MM.1S (cell line): ENCODE measurements at regions not wholly inside any gene's neighbourhood (a gene's known extent, or its start where the extent isn't known, plus 50 kb on each side); places are given as distances from the start of the nearest gene placed in this dataset.

Experiments used
- DNase-seq: peaks from one replicate; pipeline ENCODE4 v3.0.0-alpha.2; 2015
- H2AFZ ChIP-seq: fragments of 300-600 bp; sonication (generic); 2 replicates; pipeline ENCODE4 v1.6.0; 2016; ENCODE audit warnings: antibody characterized with exemption, low read length
- H3F3A ChIP-seq: fragments of 300-600 bp; sonication (generic); 2 replicates; pipeline ENCODE4 v1.6.1; 2016; ENCODE audit warnings: mild to moderate bottlenecking, antibody characterized with exemption, low read length, moderate library complexity, mixed read lengths; ENCODE audit not compliant: insufficient read depth
- H3K27ac ChIP-seq: fragments of 300-600 bp; sonication (generic); 2 replicates; pipeline ENCODE4 v1.5.1; 2016; ENCODE audit warnings: mild to moderate bottlenecking, low read length
- H3K27me3 ChIP-seq: fragments of 300-600 bp; sonication (generic); replicated peaks from 2 replicates; pipeline ENCODE4 v1.6.0; 2016; ENCODE audit warnings: low read length; ENCODE audit not compliant: insufficient read depth
- H3K36me3 ChIP-seq: fragments of 300-600 bp; sonication (generic); replicated peaks from 2 replicates; pipeline ENCODE4 v1.6.1; 2016; ENCODE audit warnings: mild to moderate bottlenecking, low read length, mixed read lengths; ENCODE audit not compliant: insufficient read depth
- H3K4me1 ChIP-seq: fragments of 300-600 bp; sonication (generic); 2 replicates; pipeline ENCODE4 v1.6.1; 2016; ENCODE audit warnings: low read length, mixed read lengths
- H3K4me2 ChIP-seq: fragments of 300-600 bp; sonication (generic); 2 replicates; pipeline ENCODE4 v1.6.0; 2016; ENCODE audit warnings: low read depth, low read length
- H3K4me3 ChIP-seq: fragments of 300-600 bp; sonication (generic); 2 replicates; pipeline ENCODE4 v1.5.1; 2016; ENCODE audit warnings: low read length, mixed read lengths
- H3K79me2 ChIP-seq: fragments of 300-600 bp; sonication (generic); 2 replicates; pipeline ENCODE4 v1.6.1; 2016; ENCODE audit warnings: mixed run types, low read length, mixed read lengths
- H3K9ac ChIP-seq: fragments of 300-600 bp; sonication (generic); 2 replicates; pipeline ENCODE4 v1.6.1; 2016; ENCODE audit warnings: low read length, mixed read lengths
- H3K9me2 ChIP-seq: fragments of 300-600 bp; sonication (generic); replicated peaks from 2 replicates; pipeline ENCODE4 v1.6.1; 2016; ENCODE audit warnings: mild to moderate bottlenecking, low read length, mixed read lengths; ENCODE audit not compliant: insufficient read depth
- H3K9me3 ChIP-seq: fragments of 300-600 bp; sonication (generic); replicated peaks from 2 replicates; pipeline ENCODE4 v1.6.1; 2016; ENCODE audit warnings: mild to moderate bottlenecking, low read length, mixed read lengths; ENCODE audit not compliant: insufficient read depth
- H4K20me1 ChIP-seq: fragments of 300-600 bp; sonication (generic); 2 replicates; pipeline ENCODE4 v1.6.1; 2016; ENCODE audit warnings: mild to moderate bottlenecking, low read length, moderate library complexity, mixed read lengths; ENCODE audit not compliant: insufficient read depth
- CTCF ChIP-seq: fragments of 300-600 bp; sonication (generic); IDR thresholded peaks from 2 replicates; pipeline ENCODE4 v1.5.1; 2016; ENCODE audit warnings: antibody characterized with exemption, low read length, mixed read lengths
- EZH2 ChIP-seq: fragments of 300-600 bp; sonication (generic); optimal IDR thresholded peaks from 2 replicates; pipeline ENCODE3; 2017; ENCODE audit warnings: low read depth, mild to moderate bottlenecking, antibody characterized with exemption, low read length, mixed read lengths
- EZH2phosphoT487 ChIP-seq: fragments of 300-600 bp; sonication (generic); IDR thresholded peaks from 2 replicates; pipeline ENCODE4 v1.6.1; 2018; ENCODE audit warnings: antibody characterized with exemption, low read length

GRCh38 chr14:83799233-83799632 lies 1730.7 kb upstream of the FLRT2 start:
- H3K9me3 ChIP-seq = no peaks in the 10 kb centered on the region
- no peaks in the 10 kb centered on the region for H4K20me1 ChIP-seq
- H3F3A ChIP-seq = no peaks in the 10 kb centered on the region
- TF ChIP-seq CTCF (no peak), EZH2 (no peak), EZH2phosphoT487 (no peak)
- no peaks in the 10 kb centered on the region for H3K27me3 ChIP-seq
- no peak overlapping the region for H2AFZ ChIP-seq
- no peaks in the 10 kb centered on the region for H3K9me2 ChIP-seq
- no peaks in the 10 kb centered on the region for H3K79me2 ChIP-seq
- no peak for DNase-seq
- H3K9ac ChIP-seq = no peak overlapping the region
- H3K27ac ChIP-seq = no peak overlapping the region
- no peak overlapping the region for H3K4me2 ChIP-seq
- H3K4me1 ChIP-seq = no peaks in the 10 kb centered on the region
- H3K36me3 ChIP-seq = no peaks in the 10 kb centered on the region
- no peak overlapping the region for H3K4me3 ChIP-seq

- TF ChIP-seq EZH2 (no peak), EZH2phosphoT487 (no peak), CTCF (no peak)
These were observed 1715.0 kb upstream of the FLRT2 start for GRCh38 chr14:83814896-83815295.

GRCh38 chr14:83816761-83817160 lies 1713.2 kb upstream of the FLRT2 start:
- Histone ChIP-seq H3K9me2 (no peaks in the 10 kb centered on the region), H3K27ac (no peak overlapping the region), H4K20me1 (no peaks in the 10 kb centered on the region), H2AFZ (no peak overlapping the region), H3K4me2 (no peak overlapping the region), H3K9ac (no peak overlapping the region), H3K4me1 (no peaks in the 10 kb centered on the region), H3K9me3 (no peaks in the 10 kb centered on the region), H3K36me3 (no peaks in the 10 kb centered on the region), H3K4me3 (no peak overlapping the region), H3K79me2 (no peaks in the 10 kb centered on the region), H3F3A (no peaks in the 10 kb centered on the region), H3K27me3 (no peaks in the 10 kb centered on the region)
- TF ChIP-seq EZH2 (no peak), CTCF (no peak), EZH2phosphoT487 (no peak)
- no peak for DNase-seq

More at GRCh38 chr14:83814896-83815295, 1715.0 kb upstream of the FLRT2 start:
- DNase-seq = no peak
- Histone ChIP-seq H3K4me1 (no peaks in the 10 kb centered on the region), H3K9me3 (no peaks in the 10 kb centered on the region), H3K36me3 (no peaks in the 10 kb centered on the region), H3K4me3 (no peak overlapping the region), H3K79me2 (no peaks in the 10 kb centered on the region), H3K9ac (no peak overlapping the region), H3K9me2 (no peaks in the 10 kb centered on the region), H3K4me2 (no peak overlapping the region), H3K27me3 (no peaks in the 10 kb centered on the region), H3F3A (no peaks in the 10 kb centered on the region), H4K20me1 (no peaks in the 10 kb centered on the region), H3K27ac (no peak overlapping the region), H2AFZ (no peak overlapping the region)
